ENCODE measurements at regions not wholly inside any gene's neighbourhood (a gene's known extent, or its start where the extent isn't known, plus 50 kb on each side); places are given as distances from the start of the nearest gene placed in this dataset.

GRCh38 chr18:24561369-24561965, 101.0 kb downstream of the HRH4 start:
- TF ChIP-seq GATA2 (IDR thresholded peaks at IDR 0.05; ENCODE audit: low read depth, low read length) (no peak), GATA3 (IDR thresholded peaks at IDR 0.05; ENCODE audit: low read depth, low read length) (no peak)
